ENCODE measurements at regions not wholly inside any gene's neighbourhood (a gene's known extent, or its start where the extent isn't known, plus 50 kb on each side); places are given as distances from the start of the nearest gene placed in this dataset.
A peak's percentile ranks its signal among the peaks of the same experiment; 100 is the strongest.

- Histone ChIP-seq H3K27ac (ENCODE audit: low read length) (no peak overlapping the region), H3K4me1 (ENCODE audit: insufficient read depth, low read length) (peaks cover 15% of the 10 kb centered on the region), H3K4me2 (ENCODE audit: insufficient read depth, low read length) (no peak overlapping the region), H2AFZ (ENCODE audit: low read depth, low read length) (no peak overlapping the region), H3K36me3 (ENCODE audit: insufficient read depth, low read length) (no peaks in the 10 kb centered on the region), H4K20me1 (ENCODE audit: insufficient read depth, low read length) (no peaks in the 10 kb centered on the region), H3K9me3 (ENCODE audit: insufficient read depth, low read length, severe bottlenecking) (no peaks in the 10 kb centered on the region), H3K27me3 (ENCODE audit: insufficient read depth, low read length, poor library complexity) (no peaks in the 10 kb centered on the region), H3K4me3 (ENCODE audit: low read depth in 1 of 2, low read length in 2 of 2) (no peak overlapping the region), H3K79me2 (ENCODE audit: insufficient read depth, low read length) (no peaks in the 10 kb centered on the region), H3K9ac (ENCODE audit: low read depth, low read length) (no peak overlapping the region)
- DNase-seq: no peak
- no peak for ATAC-seq (ENCODE audit: insufficient read depth, low read depth)
- TF ChIP-seq EZH2 (IDR thresholded peaks at IDR 0.05; ENCODE audit: borderline replicate concordance, low read depth, low read length, severe bottlenecking): no peak
- TF ChIP-seq, protein P1, sequence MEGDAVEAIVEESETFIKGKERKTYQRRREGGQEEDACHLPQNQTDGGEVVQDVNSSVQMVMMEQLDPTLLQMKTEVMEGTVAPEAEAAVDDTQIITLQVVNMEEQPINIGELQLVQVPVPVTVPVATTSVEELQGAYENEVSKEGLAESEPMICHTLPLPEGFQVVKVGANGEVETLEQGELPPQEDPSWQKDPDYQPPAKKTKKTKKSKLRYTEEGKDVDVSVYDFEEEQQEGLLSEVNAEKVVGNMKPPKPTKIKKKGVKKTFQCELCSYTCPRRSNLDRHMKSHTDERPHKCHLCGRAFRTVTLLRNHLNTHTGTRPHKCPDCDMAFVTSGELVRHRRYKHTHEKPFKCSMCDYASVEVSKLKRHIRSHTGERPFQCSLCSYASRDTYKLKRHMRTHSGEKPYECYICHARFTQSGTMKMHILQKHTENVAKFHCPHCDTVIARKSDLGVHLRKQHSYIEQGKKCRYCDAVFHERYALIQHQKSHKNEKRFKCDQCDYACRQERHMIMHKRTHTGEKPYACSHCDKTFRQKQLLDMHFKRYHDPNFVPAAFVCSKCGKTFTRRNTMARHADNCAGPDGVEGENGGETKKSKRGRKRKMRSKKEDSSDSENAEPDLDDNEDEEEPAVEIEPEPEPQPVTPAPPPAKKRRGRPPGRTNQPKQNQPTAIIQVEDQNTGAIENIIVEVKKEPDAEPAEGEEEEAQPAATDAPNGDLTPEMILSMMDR (IDR thresholded peaks at IDR 0.05; ENCODE audit: borderline replicate concordance, extremely low read depth, low read length, poor library complexity, severe bottlenecking): no peak
Measured at GRCh38 chr4:100898844-100899243, 381.0 kb upstream of the EMCN start.

GRCh38 chr4:100895556-100896197, 377.9 kb upstream of the EMCN start:
- ATAC-seq (ENCODE audit: insufficient read depth, low read depth) (peak; percentile 91), DNase-seq (no peak)
- Histone ChIP-seq H3K4me3 (ENCODE audit: low read depth in 1 of 2, low read length in 2 of 2) (peak overlapping the region; percentile 24 to 53; a peak in 3 of 4 replicates), H3K4me1 (ENCODE audit: insufficient read depth, low read length) (peaks cover 15% of the 10 kb centered on the region), H3K9me3 (ENCODE audit: insufficient read depth, low read length, severe bottlenecking) (peaks cover 4% of the 10 kb centered on the region), H3K79me2 (ENCODE audit: insufficient read depth, low read length) (no peaks in the 10 kb centered on the region), H4K20me1 (ENCODE audit: insufficient read depth, low read length) (no peaks in the 10 kb centered on the region), H3K4me2 (ENCODE audit: insufficient read depth, low read length) (peak overlapping the region; percentile 68), H3K27me3 (ENCODE audit: insufficient read depth, low read length, poor library complexity) (no peaks in the 10 kb centered on the region), H3K36me3 (ENCODE audit: insufficient read depth, low read length) (no peaks in the 10 kb centered on the region), H3K27ac (ENCODE audit: low read length) (peak overlapping the region; percentile 87), H3K9ac (ENCODE audit: low read depth, low read length) (peak overlapping the region; percentile 52), H2AFZ (ENCODE audit: low read depth, low read length) (peak overlapping the region; percentile 71)
- TF ChIP-seq, protein P1 (IDR thresholded peaks at IDR 0.05; ENCODE audit: borderline replicate concordance, extremely low read depth, low read length, poor library complexity, severe bottlenecking): no peak
- no peak for TF ChIP-seq EZH2 (IDR thresholded peaks at IDR 0.05; ENCODE audit: borderline replicate concordance, low read depth, low read length, severe bottlenecking)

DNA sequence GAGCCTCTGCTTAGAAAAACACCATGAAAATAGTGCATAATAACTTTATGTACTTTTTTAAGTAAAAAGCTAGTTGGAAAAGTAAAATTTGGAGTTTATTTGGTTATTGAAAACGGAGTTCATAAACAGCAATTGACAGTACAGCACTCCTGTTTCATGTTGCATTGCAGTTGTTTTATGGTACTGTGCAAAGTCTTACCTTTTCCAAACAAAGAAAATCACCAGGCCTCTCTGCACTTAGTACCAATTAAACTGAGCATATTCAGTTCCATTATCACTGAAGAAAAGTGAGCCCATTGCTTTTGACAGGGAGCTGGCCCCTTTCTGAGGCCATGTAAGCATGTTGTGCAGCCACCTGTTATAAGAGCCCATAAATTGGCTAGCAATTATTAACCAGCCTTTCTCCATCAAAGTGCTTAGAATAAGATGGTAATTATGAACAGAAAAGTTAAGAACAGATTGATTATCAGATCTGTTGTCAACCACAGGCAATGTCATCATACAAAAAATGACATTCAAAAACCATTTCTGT, 376.6 kb upstream of the EMCN start:
- ATAC-seq (ENCODE audit: insufficient read depth, low read depth): no peak
- Histone ChIP-seq H3K9me3 (ENCODE audit: insufficient read depth, low read length, severe bottlenecking) (peaks cover 4% of the 10 kb centered on the region), H2AFZ (ENCODE audit: low read depth, low read length) (peak overlapping the region; percentile 71), H3K36me3 (ENCODE audit: insufficient read depth, low read length) (no peaks in the 10 kb centered on the region), H4K20me1 (ENCODE audit: insufficient read depth, low read length) (no peaks in the 10 kb centered on the region), H3K79me2 (ENCODE audit: insufficient read depth, low read length) (no peaks in the 10 kb centered on the region), H3K27me3 (ENCODE audit: insufficient read depth, low read length, poor library complexity) (no peaks in the 10 kb centered on the region), H3K4me2 (ENCODE audit: insufficient read depth, low read length) (no peak overlapping the region), H3K27ac (ENCODE audit: low read length) (no peak overlapping the region), H3K9ac (ENCODE audit: low read depth, low read length) (no peak overlapping the region), H3K4me3 (ENCODE audit: low read depth in 1 of 2, low read length in 2 of 2) (no peak overlapping the region), H3K4me1 (ENCODE audit: insufficient read depth, low read length) (peaks cover 15% of the 10 kb centered on the region)
- TF ChIP-seq, protein P1 (IDR thresholded peaks at IDR 0.05; ENCODE audit: borderline replicate concordance, extremely low read depth, low read length, poor library complexity, severe bottlenecking): no peak
- TF ChIP-seq EZH2 (IDR thresholded peaks at IDR 0.05; ENCODE audit: borderline replicate concordance, low read depth, low read length, severe bottlenecking): no peak
- no peak for DNase-seq
